ENCODE measurements at regions not wholly inside any gene's neighbourhood (a gene's known extent, or its start where the extent isn't known, plus 50 kb on each side); places are given as distances from the start of the nearest gene placed in this dataset.

- no peaks in the 10 kb centered on the region for H3K9me2 ChIP-seq (replicated peaks; ENCODE audit: insufficient read depth, low read length)
- no peak overlapping the region for H3K4me2 ChIP-seq (ENCODE audit: low read depth, low read length, poor library complexity, severe bottlenecking)
- H3K27me3 ChIP-seq (ENCODE audit: low read length) = no peaks in the 10 kb centered on the region
- no peak for TF ChIP-seq EZH2phosphoT487 (conservative IDR thresholded peaks at IDR 0.05; ENCODE audit: low read length)
- TF ChIP-seq, protein P1, sequence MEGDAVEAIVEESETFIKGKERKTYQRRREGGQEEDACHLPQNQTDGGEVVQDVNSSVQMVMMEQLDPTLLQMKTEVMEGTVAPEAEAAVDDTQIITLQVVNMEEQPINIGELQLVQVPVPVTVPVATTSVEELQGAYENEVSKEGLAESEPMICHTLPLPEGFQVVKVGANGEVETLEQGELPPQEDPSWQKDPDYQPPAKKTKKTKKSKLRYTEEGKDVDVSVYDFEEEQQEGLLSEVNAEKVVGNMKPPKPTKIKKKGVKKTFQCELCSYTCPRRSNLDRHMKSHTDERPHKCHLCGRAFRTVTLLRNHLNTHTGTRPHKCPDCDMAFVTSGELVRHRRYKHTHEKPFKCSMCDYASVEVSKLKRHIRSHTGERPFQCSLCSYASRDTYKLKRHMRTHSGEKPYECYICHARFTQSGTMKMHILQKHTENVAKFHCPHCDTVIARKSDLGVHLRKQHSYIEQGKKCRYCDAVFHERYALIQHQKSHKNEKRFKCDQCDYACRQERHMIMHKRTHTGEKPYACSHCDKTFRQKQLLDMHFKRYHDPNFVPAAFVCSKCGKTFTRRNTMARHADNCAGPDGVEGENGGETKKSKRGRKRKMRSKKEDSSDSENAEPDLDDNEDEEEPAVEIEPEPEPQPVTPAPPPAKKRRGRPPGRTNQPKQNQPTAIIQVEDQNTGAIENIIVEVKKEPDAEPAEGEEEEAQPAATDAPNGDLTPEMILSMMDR (IDR thresholded peaks at IDR 0.05; ENCODE audit: insufficient read depth, low read length, poor library complexity, severe bottlenecking) = no peak
- H2AFZ ChIP-seq (ENCODE audit: low read depth, low read length, severe bottlenecking) = no peak overlapping the region
- H3K4me3 ChIP-seq (ENCODE audit: insufficient read depth, low read length, poor library complexity, severe bottlenecking) = no peak overlapping the region
- H3K36me3 ChIP-seq (ENCODE audit: low read length) = no peaks in the 10 kb centered on the region
- no peaks in the 10 kb centered on the region for H3F3A ChIP-seq (ENCODE audit: insufficient read depth)
- H3K9me3 ChIP-seq (ENCODE audit: insufficient read depth, low read length) = no peaks in the 10 kb centered on the region
- no peak overlapping the region for H3K27ac ChIP-seq (ENCODE audit: low read depth, low read length)
- no peaks in the 10 kb centered on the region for H4K20me1 ChIP-seq (ENCODE audit: low read depth, low read length)
- H3K9ac ChIP-seq (ENCODE audit: low read length) = no peak overlapping the region
- no peaks in the 10 kb centered on the region for H3K79me2 ChIP-seq (ENCODE audit: insufficient read depth, low read length)
Measured at GRCh38 chr7:82616059-82616728, 172.6 kb upstream of the CACNA2D1 start.

DNA sequence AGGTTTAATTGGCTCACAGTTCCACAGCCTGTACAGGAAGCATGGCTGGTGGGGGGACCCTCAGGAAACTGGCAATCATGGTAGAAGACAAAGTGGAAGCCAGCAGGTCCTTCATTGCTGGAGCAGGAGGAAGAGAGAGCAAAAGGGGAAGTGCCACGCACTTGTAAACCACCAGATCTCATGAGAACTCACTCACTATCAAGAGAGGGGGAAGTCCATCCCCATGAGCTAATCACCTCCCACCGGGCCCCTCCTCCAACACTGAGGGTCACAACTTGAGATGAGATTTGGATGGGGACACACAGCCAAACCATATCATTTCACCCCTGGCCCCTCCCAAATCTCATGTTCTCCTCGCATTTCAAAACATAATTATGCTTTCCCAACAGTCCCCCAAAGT, 171.9 kb upstream of the CACNA2D1 start:
- Histone ChIP-seq H3F3A (ENCODE audit: insufficient read depth) (no peaks in the 10 kb centered on the region), H3K4me2 (ENCODE audit: low read depth, low read length, poor library complexity, severe bottlenecking) (no peak overlapping the region), H2AFZ (ENCODE audit: low read depth, low read length, severe bottlenecking) (no peak overlapping the region), H3K9me3 (ENCODE audit: insufficient read depth, low read length) (no peaks in the 10 kb centered on the region), H3K9me2 (replicated peaks; ENCODE audit: insufficient read depth, low read length) (no peaks in the 10 kb centered on the region), H3K9ac (ENCODE audit: low read length) (no peak overlapping the region), H3K36me3 (ENCODE audit: low read length) (no peaks in the 10 kb centered on the region), H3K4me3 (ENCODE audit: insufficient read depth, low read length, poor library complexity, severe bottlenecking) (no peak overlapping the region), H3K27me3 (ENCODE audit: low read length) (no peaks in the 10 kb centered on the region), H4K20me1 (ENCODE audit: low read depth, low read length) (no peaks in the 10 kb centered on the region), H3K27ac (ENCODE audit: low read depth, low read length) (no peak overlapping the region), H3K79me2 (ENCODE audit: insufficient read depth, low read length) (no peaks in the 10 kb centered on the region)
- TF ChIP-seq EZH2phosphoT487 (conservative IDR thresholded peaks at IDR 0.05; ENCODE audit: low read length) = no peak
- TF ChIP-seq, protein P1 (IDR thresholded peaks at IDR 0.05; ENCODE audit: insufficient read depth, low read length, poor library complexity, severe bottlenecking) = no peak

DNA sequence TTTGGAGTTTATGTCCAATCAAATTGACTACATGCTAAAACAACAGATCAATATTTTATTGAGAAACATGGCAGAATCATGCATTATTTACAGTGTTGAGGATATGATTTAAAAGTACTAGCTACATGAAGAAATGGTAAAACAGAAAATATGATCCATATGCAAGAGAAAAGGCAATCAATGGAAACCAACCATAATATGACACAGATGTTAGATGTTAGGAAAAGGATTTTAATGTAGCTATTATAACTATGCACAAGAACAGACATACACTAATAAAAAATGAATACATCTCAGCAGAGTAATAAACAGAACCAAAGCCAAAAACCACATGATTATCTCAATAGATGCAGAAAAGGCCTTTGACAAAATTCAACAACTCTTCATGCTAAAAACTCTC, 166.2 kb upstream of the CACNA2D1 start:
- H2AFZ ChIP-seq (ENCODE audit: low read depth, low read length, severe bottlenecking) = no peak overlapping the region
- H3K79me2 ChIP-seq (ENCODE audit: insufficient read depth, low read length) = no peaks in the 10 kb centered on the region
- TF ChIP-seq, protein P1 (IDR thresholded peaks at IDR 0.05; ENCODE audit: insufficient read depth, low read length, poor library complexity, severe bottlenecking) = no peak
- no peak for TF ChIP-seq EZH2phosphoT487 (conservative IDR thresholded peaks at IDR 0.05; ENCODE audit: low read length)
- H3K27me3 ChIP-seq (ENCODE audit: low read length) = no peaks in the 10 kb centered on the region
- H3K27ac ChIP-seq (ENCODE audit: low read depth, low read length) = no peak overlapping the region
- no peak overlapping the region for H3K4me3 ChIP-seq (ENCODE audit: insufficient read depth, low read length, poor library complexity, severe bottlenecking)
- H3K36me3 ChIP-seq (ENCODE audit: low read length) = no peaks in the 10 kb centered on the region
- no peaks in the 10 kb centered on the region for H3K9me2 ChIP-seq (replicated peaks; ENCODE audit: insufficient read depth, low read length)
- no peaks in the 10 kb centered on the region; the same call in 1 of the 2 replicates for H4K20me1 ChIP-seq (ENCODE audit: low read depth, low read length)
- H3K9me3 ChIP-seq (ENCODE audit: insufficient read depth, low read length) = no peaks in the 10 kb centered on the region
- H3K4me2 ChIP-seq (ENCODE audit: low read depth, low read length, poor library complexity, severe bottlenecking) = no peak overlapping the region
- H3F3A ChIP-seq (ENCODE audit: insufficient read depth) = no peaks in the 10 kb centered on the region
- H3K9ac ChIP-seq (ENCODE audit: low read length) = no peak overlapping the region
